Activated T-helper 1 cell treated with anti-CD3 and anti-CD28 coated beads, Interleukin-12 subunit alpha, Interleukin-12 subunit beta, Interleukin-2, Interleukin-4 antibody, amounts not matched to agents 30 ng/mL and 10 ng/mL and 1 ng/mL, durations not matched to agents 14 hours and 24 hours and 36 hours (primary cell): ENCODE measurements at regions not wholly inside any gene's neighbourhood (a gene's known extent, or its start where the extent isn't known, plus 50 kb on each side); places are given as distances from the start of the nearest gene placed in this dataset.
"Not testable (repeated sequence)": the region's sequence is repeated elsewhere in the genome, so short reads cannot be mapped to it uniquely, and the experiment has no call there.

Source experiments
- DNase-seq: peaks from one replicate; pipeline ENCODE4 v3.0.0; 2021; ENCODE audit warnings: low spot score
- H3K27ac Mint-ChIP-seq: one replicate; pipeline ENCODE4 v1.8.0; 2021; ENCODE audit warnings: mild to moderate bottlenecking, mixed read lengths
- H3K27me3 Mint-ChIP-seq: one replicate; pipeline ENCODE4 v1.8.0; 2022; ENCODE audit warnings: mild to moderate bottlenecking, moderate library complexity, mixed read lengths; ENCODE audit not compliant: insufficient read depth
- H3K36me3 Mint-ChIP-seq: one replicate; pipeline ENCODE4 v1.8.0; 2021; ENCODE audit warnings: low read depth, mixed read lengths
- H3K4me1 Mint-ChIP-seq: one replicate; pipeline ENCODE4 v1.8.0; 2021; ENCODE audit warnings: low read depth, mixed read lengths
- H3K4me3 Mint-ChIP-seq: one replicate; pipeline ENCODE4 v1.8.0; 2021; ENCODE audit warnings: mild to moderate bottlenecking, moderate library complexity, mixed read lengths
- H3K9me3 Mint-ChIP-seq: one replicate; pipeline ENCODE4 v1.8.0; 2021; ENCODE audit warnings: mixed read lengths
- intact Hi-C: fragments of 100-400 bp; cut with micrococcal nuclease; formaldehyde crosslinking; loops from one replicate; pipeline ENCODE4 v1.15.1; 2024

DNA sequence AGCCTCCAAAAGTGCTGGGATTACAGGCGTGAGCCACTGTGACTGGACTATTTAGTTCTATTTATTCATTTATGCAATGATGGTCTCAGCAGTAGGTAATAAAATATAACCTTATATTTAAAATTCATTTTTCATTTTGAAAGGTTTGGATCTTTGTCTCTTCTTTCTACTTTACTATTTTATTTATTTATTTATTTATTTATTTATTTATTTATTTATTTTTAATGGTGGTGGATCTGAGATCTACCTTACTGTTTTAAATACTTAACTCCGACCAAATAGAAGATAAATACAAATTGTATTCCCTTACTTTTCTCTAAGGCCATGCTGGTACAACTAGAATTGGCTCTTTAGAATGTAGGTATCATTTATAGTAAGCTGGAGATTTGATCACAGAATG, 159.9 kb upstream of the NBPF19 start:
- DNase-seq, H3K27me3 Mint-ChIP-seq, H3K4me3 Mint-ChIP-seq, intact Hi-C loops, H3K27ac Mint-ChIP-seq, H3K4me1 Mint-ChIP-seq, H3K9me3 Mint-ChIP-seq, H3K36me3 Mint-ChIP-seq: not testable (repeated sequence)

DNA sequence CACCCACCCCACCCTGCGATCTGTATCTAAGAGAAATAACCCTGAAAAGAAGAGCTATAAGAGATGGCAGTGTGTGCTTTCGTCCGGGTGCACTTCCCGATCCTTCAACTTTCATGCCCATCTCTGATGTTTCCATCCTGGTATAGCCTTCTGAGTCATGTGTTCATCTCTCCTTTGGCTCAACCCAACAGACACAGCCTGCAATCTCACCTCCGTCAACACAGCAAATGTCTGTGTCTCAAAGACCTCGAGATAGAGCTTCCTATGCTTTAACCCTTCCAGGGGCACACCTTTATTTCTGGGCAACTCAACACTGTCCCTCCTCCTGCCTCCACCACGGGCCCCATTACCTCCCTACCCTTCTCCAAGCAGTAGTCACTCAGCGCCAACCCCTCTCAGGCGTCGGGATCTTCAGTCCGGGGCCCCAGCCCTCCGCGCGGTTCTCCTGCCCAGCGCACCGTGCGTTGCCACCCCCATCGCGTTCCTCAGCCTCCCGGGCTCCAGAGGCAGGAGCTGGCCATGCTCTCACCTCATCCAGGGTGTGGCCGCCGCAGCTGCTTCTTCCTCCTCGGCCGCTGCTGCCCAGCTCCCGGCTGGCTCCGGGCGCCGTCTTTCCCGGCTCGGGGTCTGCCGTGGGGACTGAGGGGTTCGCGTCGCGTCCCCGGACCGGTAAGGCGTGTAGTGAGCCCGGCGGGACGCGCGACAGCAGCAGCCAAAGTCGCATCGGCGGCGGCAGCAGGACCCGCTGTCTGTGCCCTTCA, 153.7 kb upstream of the NBPF19 start:
- H3K9me3 Mint-ChIP-seq, intact Hi-C loops, H3K36me3 Mint-ChIP-seq, H3K4me1 Mint-ChIP-seq, H3K4me3 Mint-ChIP-seq, H3K27me3 Mint-ChIP-seq, H3K27ac Mint-ChIP-seq, DNase-seq: not testable (repeated sequence)

GRCh38 chr1:149321732-149322016, 153.2 kb upstream of the NBPF19 start:
- not testable (repeated sequence) for H3K27me3 Mint-ChIP-seq, H3K27ac Mint-ChIP-seq

GRCh38 chr1:149330081-149330335, 144.8 kb upstream of the NBPF19 start:
- H3K4me3 Mint-ChIP-seq, H3K27me3 Mint-ChIP-seq, H3K9me3 Mint-ChIP-seq, DNase-seq, H3K4me1 Mint-ChIP-seq, H3K27ac Mint-ChIP-seq, H3K36me3 Mint-ChIP-seq, intact Hi-C loops: not testable (repeated sequence)

More at GRCh38 chr1:149321732-149322016, 153.2 kb upstream of the NBPF19 start:
- H3K4me1 Mint-ChIP-seq, H3K36me3 Mint-ChIP-seq, H3K4me3 Mint-ChIP-seq, DNase-seq, H3K9me3 Mint-ChIP-seq, intact Hi-C loops: not testable (repeated sequence)

DNA sequence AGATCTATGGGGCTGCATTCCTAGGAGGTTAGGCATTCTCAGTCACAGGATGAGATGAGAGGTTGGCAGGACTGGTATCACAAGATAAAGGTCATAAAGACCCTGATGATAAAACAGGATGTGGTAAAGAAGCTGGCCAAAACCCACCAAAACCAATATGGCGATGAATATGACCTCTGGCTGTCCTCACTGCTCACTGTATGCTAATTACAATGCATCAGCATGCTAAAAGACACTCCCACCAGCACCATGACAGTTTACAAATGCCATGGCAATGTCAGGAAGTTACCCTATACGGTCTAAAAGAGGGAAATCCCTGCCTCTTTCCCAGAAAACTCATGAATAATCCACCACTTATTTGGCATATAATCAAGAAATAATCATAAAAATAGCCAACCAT, 138.8 kb upstream of the NBPF19 start:
- H3K9me3 Mint-ChIP-seq, DNase-seq, H3K27me3 Mint-ChIP-seq, H3K36me3 Mint-ChIP-seq, H3K27ac Mint-ChIP-seq, intact Hi-C loops, H3K4me1 Mint-ChIP-seq, H3K4me3 Mint-ChIP-seq: not testable (repeated sequence)

DNA sequence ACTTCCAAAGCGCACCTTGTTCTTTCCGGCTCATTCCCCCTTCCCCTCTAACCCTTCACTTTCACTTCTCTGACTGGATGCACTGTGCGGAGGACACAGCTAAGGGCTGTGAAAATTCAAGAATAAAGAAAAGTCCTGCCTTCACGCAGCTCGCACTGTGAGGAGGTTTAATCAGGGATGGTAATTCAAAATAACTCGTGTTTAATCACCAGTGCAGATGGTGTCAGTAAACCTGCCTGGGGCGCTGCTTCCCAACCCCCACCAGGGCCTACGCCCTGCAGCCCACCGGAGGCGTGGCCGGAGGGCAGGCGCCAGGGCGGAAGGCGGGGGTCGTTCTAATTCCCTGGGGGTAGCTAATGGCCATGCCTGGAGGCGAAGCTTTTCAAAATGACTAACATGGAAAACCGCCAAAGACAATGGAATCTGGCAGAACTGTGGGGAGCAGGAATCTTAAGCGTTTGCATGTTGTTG, 136.6 kb upstream of the NBPF19 start:
- DNase-seq, H3K4me3 Mint-ChIP-seq, H3K27me3 Mint-ChIP-seq, intact Hi-C loops, H3K9me3 Mint-ChIP-seq, H3K4me1 Mint-ChIP-seq, H3K27ac Mint-ChIP-seq, H3K36me3 Mint-ChIP-seq: not testable (repeated sequence)

GRCh38 chr1:149338698-149339097, 136.1 kb upstream of the NBPF19 start:
- intact Hi-C loops, DNase-seq, H3K4me3 Mint-ChIP-seq, H3K36me3 Mint-ChIP-seq, H3K4me1 Mint-ChIP-seq, H3K9me3 Mint-ChIP-seq, H3K27ac Mint-ChIP-seq, H3K27me3 Mint-ChIP-seq: not testable (repeated sequence)

DNA sequence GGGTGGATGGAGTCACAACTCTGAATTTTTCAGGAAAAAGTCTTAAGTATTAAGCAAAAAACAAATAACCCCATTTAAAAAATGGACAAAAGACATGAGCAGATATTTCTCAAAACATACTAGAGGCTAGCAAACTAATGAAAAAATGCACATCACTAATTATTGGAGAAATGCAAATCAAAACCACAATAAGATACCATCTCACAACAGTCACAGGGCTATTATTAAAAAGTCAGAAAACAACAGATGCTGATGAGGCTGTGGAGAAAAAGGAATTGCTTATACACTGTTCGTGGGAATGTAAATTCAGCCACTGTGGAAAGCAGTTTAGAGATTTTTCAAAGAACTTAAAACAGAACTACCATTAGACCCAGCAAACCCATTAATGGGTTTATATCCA, 125.4 kb upstream of the NBPF19 start:
- H3K27me3 Mint-ChIP-seq, H3K4me3 Mint-ChIP-seq, H3K27ac Mint-ChIP-seq, H3K36me3 Mint-ChIP-seq, H3K4me1 Mint-ChIP-seq, DNase-seq, H3K9me3 Mint-ChIP-seq, intact Hi-C loops: not testable (repeated sequence)

DNA sequence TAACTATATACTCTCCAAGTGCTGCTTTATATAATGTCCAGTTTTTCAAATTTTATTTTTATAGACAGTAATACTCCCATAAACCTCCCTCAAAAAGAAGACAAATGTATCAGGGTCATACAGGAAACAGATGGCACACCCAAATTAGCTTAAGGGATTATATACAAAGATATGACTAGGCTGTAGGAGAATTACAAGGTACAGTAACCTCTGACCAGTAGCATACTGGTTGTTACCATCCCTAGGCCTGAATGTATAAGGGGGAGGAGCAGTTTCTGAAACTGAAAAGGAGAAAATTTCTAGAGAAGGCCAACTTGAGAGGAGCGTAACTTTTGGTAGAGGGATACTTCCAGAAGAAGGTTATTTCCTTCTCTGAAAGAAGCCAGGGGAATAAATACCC, 122.6 kb upstream of the NBPF19 start:
- intact Hi-C loops, H3K4me1 Mint-ChIP-seq, DNase-seq, H3K27ac Mint-ChIP-seq, H3K4me3 Mint-ChIP-seq, H3K36me3 Mint-ChIP-seq, H3K9me3 Mint-ChIP-seq, H3K27me3 Mint-ChIP-seq: not testable (repeated sequence)

- DNase-seq, H3K36me3 Mint-ChIP-seq, H3K4me3 Mint-ChIP-seq, H3K27ac Mint-ChIP-seq, H3K27me3 Mint-ChIP-seq, intact Hi-C loops, H3K4me1 Mint-ChIP-seq, H3K9me3 Mint-ChIP-seq: not testable (repeated sequence)
These were observed 120.3 kb upstream of the NBPF19 start for GRCh38 chr1:149354579-149354978.

- H3K27me3 Mint-ChIP-seq, H3K36me3 Mint-ChIP-seq, H3K27ac Mint-ChIP-seq, H3K9me3 Mint-ChIP-seq, DNase-seq, intact Hi-C loops, H3K4me3 Mint-ChIP-seq, H3K4me1 Mint-ChIP-seq: not testable (repeated sequence)
These were observed 119.1 kb upstream of the NBPF19 start for GRCh38 chr1:149355748-149356147.

GRCh38 chr1:149356152-149356551, 118.7 kb upstream of the NBPF19 start:
- H3K27ac Mint-ChIP-seq, intact Hi-C loops, H3K27me3 Mint-ChIP-seq, DNase-seq, H3K9me3 Mint-ChIP-seq, H3K4me1 Mint-ChIP-seq, H3K4me3 Mint-ChIP-seq, H3K36me3 Mint-ChIP-seq: not testable (repeated sequence)

DNA sequence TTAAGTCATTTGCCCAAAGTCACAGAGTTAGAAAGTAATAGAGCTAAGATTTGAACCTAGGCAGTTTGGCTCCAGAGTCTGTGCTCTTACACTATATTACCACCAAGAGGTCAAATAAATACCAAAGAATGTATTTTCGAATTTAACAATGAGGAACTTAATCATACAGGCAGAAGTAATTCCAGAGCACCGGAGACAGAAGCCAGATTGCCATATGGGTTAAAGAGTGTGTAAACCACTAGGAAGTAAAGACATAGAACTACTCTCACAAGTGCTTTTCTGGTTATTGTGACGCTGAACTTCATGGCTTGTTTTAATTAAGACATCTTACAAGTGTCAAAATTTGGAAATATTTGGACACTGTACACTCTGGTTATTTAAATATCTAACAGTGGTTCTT, 114.5 kb upstream of the NBPF19 start:
- DNase-seq, H3K27ac Mint-ChIP-seq, H3K9me3 Mint-ChIP-seq, H3K36me3 Mint-ChIP-seq, H3K4me1 Mint-ChIP-seq, H3K4me3 Mint-ChIP-seq, H3K27me3 Mint-ChIP-seq, intact Hi-C loops: not testable (repeated sequence)

GRCh38 chr1:149361310-149361709, 113.5 kb upstream of the NBPF19 start:
- H3K36me3 Mint-ChIP-seq, DNase-seq, H3K4me3 Mint-ChIP-seq, intact Hi-C loops, H3K4me1 Mint-ChIP-seq, H3K27me3 Mint-ChIP-seq, H3K27ac Mint-ChIP-seq, H3K9me3 Mint-ChIP-seq: not testable (repeated sequence)
